GM12878 (cell line): ENCODE measurements at regions not wholly inside any gene's neighbourhood (a gene's known extent, or its start where the extent isn't known, plus 50 kb on each side); places are given as distances from the start of the nearest gene placed in this dataset.

ENCODE experiments used
- BACH1 ChIP-seq: fragments of 450-650 bp; IDR thresholded peaks from 2 replicates; pipeline ENCODE4 v1.6.1; 2017; ENCODE audit warnings: mild to moderate bottlenecking, borderline replicate concordance
- CREM ChIP-seq: IDR thresholded peaks from 2 replicates; pipeline ENCODE4 v1.6.1; 2014; ENCODE audit warnings: antibody characterized with exemption, low read depth
- EED ChIP-seq: sonication (generic); IDR thresholded peaks from 2 replicates; pipeline ENCODE4 v1.6.1; 2016; ENCODE audit warnings: antibody characterized with exemption, low read depth
- EGR1 ChIP-seq, 2 experiments: IDR thresholded peaks; 1 replicate in 1 of 2; 2 replicates in 1 of 2; pipeline ENCODE4 v1.6.1; 2011 to 2012; ENCODE audit warnings: low read depth in 2 of 2, low read length in 2 of 2, borderline replicate concordance in 1 of 2, mild to moderate bottlenecking in 1 of 2, moderate library complexity in 1 of 2
- ETV6 ChIP-seq, 2 experiments: fragments of 450-650 bp in 1 of 2; IDR thresholded peaks in 1 of 2; conservative IDR thresholded peaks in 1 of 2; 2 replicates each; pipeline ENCODE4 v1.6.1; 2014; ENCODE audit warnings: antibody characterized with exemption in 1 of 2, borderline replicate concordance in 1 of 2, low read depth in 1 of 2, mild to moderate bottlenecking in 1 of 2, moderate library complexity in 1 of 2
- HCFC1 ChIP-seq: fragments of 150-350 bp; IDR thresholded peaks from 2 replicates; pipeline ENCODE4 v1.6.1; 2014; ENCODE audit warnings: low read length
- IKZF1 ChIP-seq: fragments of 450-650 bp; conservative IDR thresholded peaks from 2 replicates; pipeline ENCODE4 v1.6.1; 2017; ENCODE audit warnings: antibody characterized with exemption, mild to moderate bottlenecking
- JUNB ChIP-seq: IDR thresholded peaks from 2 replicates; pipeline ENCODE4 v1.6.1; 2016; ENCODE audit warnings: antibody characterized with exemption, mild to moderate bottlenecking
- MAX ChIP-seq: IDR thresholded peaks from 2 replicates; pipeline ENCODE4 v1.6.1; 2012; ENCODE audit warnings: low read depth, low read length, improper control_type of control experiment
- NFXL1 ChIP-seq: fragments of 450-650 bp; IDR thresholded peaks from 2 replicates; pipeline ENCODE4 v1.6.1; 2017; ENCODE audit warnings: antibody characterized with exemption, mild to moderate bottlenecking, borderline replicate concordance
- PAX5 ChIP-seq: IDR thresholded peaks from 2 replicates; pipeline ENCODE4 v1.6.1; 2011; ENCODE audit warnings: low read depth, low read length, borderline replicate concordance
- POLR2A ChIP-seq: IDR thresholded peaks from 2 replicates; pipeline ENCODE4 v1.6.1; 2011; ENCODE audit warnings: low read depth, mild to moderate bottlenecking, low read length
- POLR2AphosphoS5 ChIP-seq: IDR thresholded peaks from 2 replicates; pipeline ENCODE4 v1.6.1; 2011; ENCODE audit warnings: mild to moderate bottlenecking, low read length, inconsistent platforms
- RBBP5 ChIP-seq: fragments of 200-600 bp; sonication (generic); conservative IDR thresholded peaks from 2 replicates; pipeline ENCODE4 v1.6.1; 2016
- RCOR1 ChIP-seq: conservative IDR thresholded peaks from 2 replicates; pipeline ENCODE4 v1.6.1; 2012; ENCODE audit warnings: low read depth, low read length, improper control_type of control experiment
- STAT3 ChIP-seq: IDR thresholded peaks from 2 replicates; pipeline ENCODE4 v1.6.1; 2011; ENCODE audit warnings: low read depth, low read length, improper control_type of control experiment
- TCF3 ChIP-seq: IDR thresholded peaks from 2 replicates; pipeline ENCODE4 v1.6.1; 2012; ENCODE audit warnings: low read depth, mild to moderate bottlenecking, low read length, borderline replicate concordance; ENCODE audit not compliant: insufficient read depth
- USF2 ChIP-seq: IDR thresholded peaks from 2 replicates; pipeline ENCODE4 v1.6.1; 2011; ENCODE audit warnings: low read depth, low read length, improper control_type of control experiment, borderline replicate concordance
- YBX1 ChIP-seq: fragments of 450-650 bp; IDR thresholded peaks from 2 replicates; pipeline ENCODE4 v1.6.1; 2016; ENCODE audit warnings: antibody characterized with exemption
- TF ChIP-seq, protein P1 (sequence below): fragments of 450-650 bp; IDR thresholded peaks from 2 replicates; pipeline ENCODE4 v1.6.1; 2017; ENCODE audit warnings: mild to moderate bottlenecking
- TF ChIP-seq, protein P2 (sequence below): fragments of 450-650 bp; IDR thresholded peaks from 2 replicates; pipeline ENCODE4 v1.6.1; 2016; ENCODE audit warnings: mild to moderate bottlenecking
- TF ChIP-seq, protein P3 (sequence below), 3 experiments: IDR thresholded peaks in 2 of 3; conservative IDR thresholded peaks in 1 of 3; 2 replicates each; pipeline ENCODE4 v1.5.1; 2011; ENCODE audit warnings: low read depth in 3 of 3, low read length in 3 of 3, mild to moderate bottlenecking in 3 of 3, control low read depth in 2 of 3, moderate library complexity in 2 of 3, inconsistent platforms in 1 of 3, mixed read lengths in 1 of 3; ENCODE audit not compliant: control insufficient read depth in 2 of 3, insufficient read depth in 1 of 3; ENCODE audit errors: extremely low read depth in 1 of 3
- TF ChIP-seq, protein P4 (sequence below): fragments of 450-650 bp; IDR thresholded peaks from 2 replicates; pipeline ENCODE4 v1.6.1; 2017; ENCODE audit warnings: mild to moderate bottlenecking, low read depth, inconsistent platforms; ENCODE audit not compliant: poor library complexity, severe bottlenecking

- TF ChIP-seq, protein P1, sequence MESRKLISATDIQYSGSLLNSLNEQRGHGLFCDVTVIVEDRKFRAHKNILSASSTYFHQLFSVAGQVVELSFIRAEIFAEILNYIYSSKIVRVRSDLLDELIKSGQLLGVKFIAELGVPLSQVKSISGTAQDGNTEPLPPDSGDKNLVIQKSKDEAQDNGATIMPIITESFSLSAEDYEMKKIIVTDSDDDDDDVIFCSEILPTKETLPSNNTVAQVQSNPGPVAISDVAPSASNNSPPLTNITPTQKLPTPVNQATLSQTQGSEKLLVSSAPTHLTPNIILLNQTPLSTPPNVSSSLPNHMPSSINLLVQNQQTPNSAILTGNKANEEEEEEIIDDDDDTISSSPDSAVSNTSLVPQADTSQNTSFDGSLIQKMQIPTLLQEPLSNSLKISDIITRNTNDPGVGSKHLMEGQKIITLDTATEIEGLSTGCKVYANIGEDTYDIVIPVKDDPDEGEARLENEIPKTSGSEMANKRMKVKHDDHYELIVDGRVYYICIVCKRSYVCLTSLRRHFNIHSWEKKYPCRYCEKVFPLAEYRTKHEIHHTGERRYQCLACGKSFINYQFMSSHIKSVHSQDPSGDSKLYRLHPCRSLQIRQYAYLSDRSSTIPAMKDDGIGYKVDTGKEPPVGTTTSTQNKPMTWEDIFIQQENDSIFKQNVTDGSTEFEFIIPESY = no peak
- TF ChIP-seq JUNB (peak; percentile 70), YBX1 (no peak), MAX (no peak), POLR2A (no peak), CREM (no peak), TCF3 (no peak), POLR2AphosphoS5 (no peak), HCFC1 (no peak), NFXL1 (no peak), BACH1 (no peak), USF2 (no peak), RCOR1 (no peak), EED (no peak), STAT3 (no peak), ETV6 (conservative IDR thresholded peaks at IDR 0.05 in 1 of 2, IDR thresholded peaks at IDR 0.05 in 1 of 2; ENCODE audit: borderline replicate concordance in 1 of 2, low read depth in 1 of 2) (no peak), RBBP5 (no peak), IKZF1 (no peak), PAX5 (no peak), EGR1 (IDR thresholded peaks at IDR 0.05; ENCODE audit: borderline replicate concordance in 1 of 2, low read depth in 2 of 2, low read length in 2 of 2) (no peak)
- TF ChIP-seq, protein P2, sequence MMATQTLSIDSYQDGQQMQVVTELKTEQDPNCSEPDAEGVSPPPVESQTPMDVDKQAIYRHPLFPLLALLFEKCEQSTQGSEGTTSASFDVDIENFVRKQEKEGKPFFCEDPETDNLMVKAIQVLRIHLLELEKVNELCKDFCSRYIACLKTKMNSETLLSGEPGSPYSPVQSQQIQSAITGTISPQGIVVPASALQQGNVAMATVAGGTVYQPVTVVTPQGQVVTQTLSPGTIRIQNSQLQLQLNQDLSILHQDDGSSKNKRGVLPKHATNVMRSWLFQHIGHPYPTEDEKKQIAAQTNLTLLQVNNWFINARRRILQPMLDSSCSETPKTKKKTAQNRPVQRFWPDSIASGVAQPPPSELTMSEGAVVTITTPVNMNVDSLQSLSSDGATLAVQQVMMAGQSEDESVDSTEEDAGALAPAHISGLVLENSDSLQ = 0 out of 2 replicates have a peak, but pooled peaks have one; percentile 11
- TF ChIP-seq, protein P3, sequence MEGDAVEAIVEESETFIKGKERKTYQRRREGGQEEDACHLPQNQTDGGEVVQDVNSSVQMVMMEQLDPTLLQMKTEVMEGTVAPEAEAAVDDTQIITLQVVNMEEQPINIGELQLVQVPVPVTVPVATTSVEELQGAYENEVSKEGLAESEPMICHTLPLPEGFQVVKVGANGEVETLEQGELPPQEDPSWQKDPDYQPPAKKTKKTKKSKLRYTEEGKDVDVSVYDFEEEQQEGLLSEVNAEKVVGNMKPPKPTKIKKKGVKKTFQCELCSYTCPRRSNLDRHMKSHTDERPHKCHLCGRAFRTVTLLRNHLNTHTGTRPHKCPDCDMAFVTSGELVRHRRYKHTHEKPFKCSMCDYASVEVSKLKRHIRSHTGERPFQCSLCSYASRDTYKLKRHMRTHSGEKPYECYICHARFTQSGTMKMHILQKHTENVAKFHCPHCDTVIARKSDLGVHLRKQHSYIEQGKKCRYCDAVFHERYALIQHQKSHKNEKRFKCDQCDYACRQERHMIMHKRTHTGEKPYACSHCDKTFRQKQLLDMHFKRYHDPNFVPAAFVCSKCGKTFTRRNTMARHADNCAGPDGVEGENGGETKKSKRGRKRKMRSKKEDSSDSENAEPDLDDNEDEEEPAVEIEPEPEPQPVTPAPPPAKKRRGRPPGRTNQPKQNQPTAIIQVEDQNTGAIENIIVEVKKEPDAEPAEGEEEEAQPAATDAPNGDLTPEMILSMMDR (IDR thresholded peaks at IDR 0.05 in 2 of 3, conservative IDR thresholded peaks at IDR 0.05 in 1 of 3; ENCODE audit: control insufficient read depth in 2 of 3, extremely low read depth in 1 of 3, insufficient read depth in 1 of 3, low read depth in 3 of 3, low read length in 3 of 3) = no peak
- TF ChIP-seq, protein P4, sequence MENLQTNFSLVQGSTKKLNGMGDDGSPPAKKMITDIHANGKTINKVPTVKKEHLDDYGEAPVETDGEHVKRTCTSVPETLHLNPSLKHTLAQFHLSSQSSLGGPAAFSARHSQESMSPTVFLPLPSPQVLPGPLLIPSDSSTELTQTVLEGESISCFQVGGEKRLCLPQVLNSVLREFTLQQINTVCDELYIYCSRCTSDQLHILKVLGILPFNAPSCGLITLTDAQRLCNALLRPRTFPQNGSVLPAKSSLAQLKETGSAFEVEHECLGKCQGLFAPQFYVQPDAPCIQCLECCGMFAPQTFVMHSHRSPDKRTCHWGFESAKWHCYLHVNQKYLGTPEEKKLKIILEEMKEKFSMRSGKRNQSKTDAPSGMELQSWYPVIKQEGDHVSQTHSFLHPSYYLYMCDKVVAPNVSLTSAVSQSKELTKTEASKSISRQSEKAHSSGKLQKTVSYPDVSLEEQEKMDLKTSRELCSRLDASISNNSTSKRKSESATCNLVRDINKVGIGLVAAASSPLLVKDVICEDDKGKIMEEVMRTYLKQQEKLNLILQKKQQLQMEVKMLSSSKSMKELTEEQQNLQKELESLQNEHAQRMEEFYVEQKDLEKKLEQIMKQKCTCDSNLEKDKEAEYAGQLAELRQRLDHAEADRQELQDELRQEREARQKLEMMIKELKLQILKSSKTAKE = no peak
These were observed 60.5 kb upstream of the SPATA12 start (continued) for GRCh38 chr3:57000012-57000411.
